Superior temporal gyrus (tissue), 1 donor: ENCODE measurements at regions not wholly inside any gene's neighbourhood (a gene's known extent, or its start where the extent isn't known, plus 50 kb on each side); places are given as distances from the start of the nearest gene placed in this dataset.

Experiments used
- DNase-seq: peaks from one replicate; pipeline ENCODE4 v3.0.0-alpha.2; 2016; ENCODE audit errors: extremely low spot score

DNA sequence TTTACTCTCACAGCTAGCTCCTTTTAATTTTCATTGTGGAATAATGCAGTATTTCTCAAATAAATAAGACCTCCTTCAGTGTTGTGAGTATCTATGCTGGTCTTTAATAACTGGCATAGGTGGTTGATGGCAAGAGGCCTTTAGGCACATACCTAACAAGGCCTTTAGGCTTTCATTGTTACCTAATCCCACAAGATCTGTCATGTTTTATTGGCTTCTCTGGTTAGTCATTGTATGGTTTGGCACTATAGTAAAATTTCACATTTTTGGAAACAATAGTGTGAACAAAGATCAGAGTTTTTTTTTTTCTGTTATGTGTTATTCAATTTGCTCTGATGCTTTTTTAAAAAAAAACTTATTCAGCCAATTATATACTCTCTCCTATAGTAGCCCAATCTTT is 89.8 kb upstream of the NEUROD1 start:
- DNase-seq, result no peak

DNA sequence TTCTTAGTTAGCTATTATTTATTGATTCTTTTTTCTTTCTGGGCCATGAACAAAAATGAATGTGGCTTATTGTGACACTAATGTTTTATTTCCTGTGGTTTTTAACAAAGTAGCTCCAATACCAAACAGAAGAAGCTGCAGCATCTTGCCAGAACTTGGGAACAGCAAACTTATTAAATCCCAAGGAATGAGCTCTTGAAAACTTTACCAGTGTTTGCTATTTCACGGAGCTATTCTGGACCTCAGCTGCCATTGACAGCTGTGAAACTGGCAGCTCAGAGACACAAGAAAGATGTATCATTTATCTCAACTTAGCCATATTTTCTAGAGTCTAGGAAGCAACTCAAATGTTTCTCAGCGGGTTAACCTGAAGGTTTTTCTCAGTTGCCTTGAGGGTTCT is 91.0 kb upstream of the NEUROD1 start:
- no peak for DNase-seq

DNA sequence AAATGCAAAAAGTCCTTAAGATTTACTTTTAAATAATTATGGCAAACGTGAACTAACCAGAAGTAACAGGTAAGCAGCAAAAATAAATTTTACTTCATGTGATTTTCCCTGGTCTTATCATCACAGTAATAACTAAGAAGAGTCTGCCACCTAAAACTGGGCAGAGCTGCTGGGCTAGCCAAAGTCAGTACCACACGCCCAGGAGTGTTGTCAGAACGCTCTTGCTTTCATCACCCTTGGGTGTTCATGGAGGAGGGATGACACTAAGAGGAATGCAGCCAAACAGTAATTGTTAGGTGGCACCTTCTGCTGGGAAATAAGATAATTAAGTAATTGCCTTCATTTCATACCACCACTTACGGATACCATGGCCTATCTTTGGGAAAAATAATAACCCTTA is 92.0 kb upstream of the NEUROD1 start:
- DNase-seq, result no peak

DNA sequence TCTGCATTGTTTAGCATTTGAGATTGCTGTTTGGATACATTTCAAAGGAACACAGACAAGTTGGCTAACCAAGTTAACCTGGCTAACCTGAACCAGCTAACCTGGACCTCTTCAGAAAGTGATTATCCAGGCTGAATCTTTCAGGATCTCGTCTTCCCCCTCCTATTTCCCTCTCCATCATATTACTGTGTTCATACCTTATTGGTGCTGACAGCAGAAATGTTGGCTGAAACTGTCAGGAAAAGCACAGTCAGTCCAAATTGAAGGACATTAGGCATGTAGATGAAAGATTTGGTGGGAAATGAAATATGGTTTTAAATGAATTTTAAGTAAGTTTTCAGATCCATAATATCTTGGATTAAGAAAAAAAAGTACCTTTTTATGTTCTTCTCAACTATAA is 92.5 kb upstream of the NEUROD1 start:
- DNase-seq, result no peak

DNA sequence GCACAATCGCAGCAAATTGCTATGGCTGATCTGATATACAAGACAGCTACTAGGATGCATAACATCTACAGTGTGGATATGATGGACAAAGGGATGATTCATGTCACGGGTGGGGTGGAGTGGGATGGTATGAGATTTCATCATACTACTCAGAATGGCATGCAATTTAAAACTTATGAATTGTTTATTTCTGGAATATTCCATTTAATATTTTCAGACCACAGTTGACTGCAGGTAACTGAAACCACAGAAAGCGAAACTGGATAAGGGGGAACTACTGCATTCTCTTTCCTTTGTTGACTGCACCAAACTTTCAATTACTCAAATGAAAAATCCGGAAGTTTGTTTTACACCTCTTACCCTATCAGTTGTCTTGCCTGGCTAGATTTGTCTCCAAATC is 94.4 kb upstream of the NEUROD1 start:
- no peak for DNase-seq

GRCh38 chr2:181776336-181776735 is 96.0 kb upstream of the NEUROD1 start:
- DNase-seq, result no peak

- DNase-seq, result no peak
Measured at GRCh38 chr2:181777734-181778133, 97.4 kb upstream of the NEUROD1 start.

DNA sequence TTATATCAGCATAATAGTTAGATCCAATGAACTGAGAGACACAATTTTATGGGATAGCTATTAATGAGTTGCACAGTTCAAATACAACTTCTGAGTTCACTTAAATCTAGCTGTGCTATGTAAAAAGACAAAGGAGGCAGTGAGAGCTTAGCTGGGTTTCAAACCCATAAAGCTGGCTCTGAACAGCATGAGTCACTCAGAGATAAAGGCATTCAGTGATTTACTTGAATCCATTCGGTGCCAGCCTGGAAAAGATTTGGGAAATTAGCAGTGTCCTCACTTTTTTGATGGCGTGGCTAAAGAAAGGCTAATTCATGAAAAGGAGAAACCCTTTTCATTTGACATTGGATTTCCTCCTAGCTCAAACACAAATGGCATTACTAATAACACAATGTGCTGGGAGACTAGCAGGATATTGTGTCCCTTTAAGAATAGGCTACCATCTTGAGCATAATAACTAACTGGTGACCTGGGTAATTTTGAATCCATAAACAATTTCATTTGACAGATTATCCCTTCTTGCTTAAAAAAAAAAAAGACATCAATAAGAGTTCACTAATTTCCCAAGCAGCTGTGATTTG is 98.4 kb upstream of the NEUROD1 start:
- no peak for DNase-seq

DNA sequence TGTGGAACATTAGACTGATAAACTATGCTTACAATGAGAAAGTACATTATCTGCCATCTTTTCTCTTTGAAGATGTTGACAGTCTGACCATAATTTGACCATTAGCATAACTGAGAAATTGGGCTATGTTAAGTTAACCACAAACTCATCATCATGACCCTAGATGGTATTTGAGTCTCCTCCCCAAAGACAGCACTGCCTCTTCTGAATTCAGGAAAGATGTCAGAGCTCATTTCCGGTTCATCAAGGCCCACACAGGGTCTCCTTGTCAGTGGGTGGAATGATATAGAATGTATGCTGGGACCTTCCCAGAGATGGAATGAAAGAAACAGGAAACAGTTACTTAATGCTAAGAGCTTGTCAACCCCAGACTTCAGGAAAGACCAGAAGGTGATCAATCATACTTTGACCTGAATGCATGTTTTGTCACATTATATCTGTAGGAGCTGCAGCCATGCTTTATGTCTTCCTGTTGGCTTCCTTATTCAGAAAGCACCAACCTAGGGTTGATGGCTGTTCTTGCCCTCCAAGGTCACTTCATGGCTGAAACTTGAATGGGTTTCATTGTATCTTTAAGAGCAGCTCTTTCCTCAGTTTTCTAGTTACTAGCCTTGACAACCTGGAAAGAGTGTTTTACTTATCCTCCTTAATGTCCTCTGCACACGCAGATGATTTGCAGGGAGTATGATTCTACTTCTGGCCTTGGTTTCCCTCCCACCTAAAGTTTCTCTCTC is 99.1 kb upstream of the NEUROD1 start:
- no peak for DNase-seq

- peak; percentile 13 for DNase-seq
Measured at GRCh38 chr2:181780047-181780651, 99.8 kb upstream of the NEUROD1 start.

- no peak for DNase-seq
Measured at GRCh38 chr2:181780657-181781056, 100.3 kb upstream of the NEUROD1 start.

DNA sequence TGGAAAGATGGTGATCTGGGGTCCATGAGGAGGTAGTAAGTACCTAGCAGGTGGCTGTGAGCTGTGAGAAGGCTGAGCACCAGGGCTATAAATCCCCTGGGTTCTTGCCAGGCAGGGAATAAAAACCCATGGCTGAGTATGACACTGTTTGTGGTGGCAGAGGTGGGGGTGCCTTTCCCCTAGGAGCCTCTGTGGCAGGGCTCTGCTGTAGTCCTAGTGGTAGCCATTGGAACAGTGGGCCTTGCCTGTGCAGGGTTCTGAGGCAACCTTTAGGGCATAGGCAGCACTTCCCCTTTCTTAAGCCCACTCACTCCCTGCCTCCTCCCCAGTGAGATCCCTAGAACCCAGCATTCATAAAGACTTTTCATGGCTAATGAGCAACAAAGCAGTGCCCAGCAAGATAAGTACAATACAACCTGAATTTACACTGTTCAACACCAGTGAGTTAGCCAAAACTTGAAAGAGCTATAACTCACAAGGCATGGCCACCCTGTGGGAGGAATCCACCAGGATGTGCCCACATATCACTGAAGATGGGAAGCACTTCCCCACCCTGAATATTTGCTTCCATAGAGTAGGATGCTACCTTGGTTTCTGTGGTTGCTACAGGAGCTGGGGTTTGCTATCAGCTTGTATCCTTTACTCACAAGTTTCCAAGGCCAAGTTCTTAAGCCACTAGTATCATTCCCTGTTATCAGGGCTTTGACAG is 100.9 kb upstream of the NEUROD1 start:
- DNase-seq, result no peak

DNA sequence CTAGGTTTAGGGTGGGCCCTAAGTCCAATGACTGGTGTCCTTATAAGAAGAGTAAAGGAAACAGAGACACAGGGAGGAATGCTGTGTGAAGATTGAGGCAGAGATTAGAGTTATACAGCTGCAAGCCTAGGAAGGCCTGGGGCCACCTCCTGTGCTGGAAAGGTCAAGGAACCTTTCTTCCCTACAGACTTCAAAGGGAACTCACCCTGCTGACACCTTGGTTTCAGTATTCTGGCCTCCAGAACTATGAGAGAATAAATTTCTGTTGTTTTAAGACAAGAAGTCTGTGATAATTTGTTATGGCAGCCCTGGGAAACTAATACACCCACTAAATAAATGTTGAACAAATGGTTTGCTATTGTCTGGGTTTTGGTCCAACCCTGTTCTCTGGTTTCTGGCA is 102.3 kb upstream of the NEUROD1 start:
- no peak for DNase-seq

DNA sequence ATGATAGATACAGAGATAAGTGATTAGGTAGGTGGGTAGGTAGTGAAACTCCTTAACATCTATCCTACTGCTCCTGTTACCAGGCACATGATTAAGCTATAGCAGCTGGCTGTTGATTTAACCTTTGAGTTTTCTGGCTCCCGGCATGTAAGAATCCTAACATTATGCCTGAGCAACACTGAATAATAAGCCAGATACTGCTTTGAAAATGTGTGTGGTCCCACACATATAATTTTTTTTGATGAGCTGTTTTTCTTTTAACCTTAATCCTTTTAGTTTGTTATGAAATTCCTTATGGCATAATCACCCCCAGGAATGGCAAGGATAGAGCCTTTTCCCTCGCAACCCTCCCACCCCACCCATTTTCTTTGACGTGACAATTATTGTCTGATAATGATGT is 104.2 kb upstream of the NEUROD1 start:
- DNase-seq, result no peak

DNA sequence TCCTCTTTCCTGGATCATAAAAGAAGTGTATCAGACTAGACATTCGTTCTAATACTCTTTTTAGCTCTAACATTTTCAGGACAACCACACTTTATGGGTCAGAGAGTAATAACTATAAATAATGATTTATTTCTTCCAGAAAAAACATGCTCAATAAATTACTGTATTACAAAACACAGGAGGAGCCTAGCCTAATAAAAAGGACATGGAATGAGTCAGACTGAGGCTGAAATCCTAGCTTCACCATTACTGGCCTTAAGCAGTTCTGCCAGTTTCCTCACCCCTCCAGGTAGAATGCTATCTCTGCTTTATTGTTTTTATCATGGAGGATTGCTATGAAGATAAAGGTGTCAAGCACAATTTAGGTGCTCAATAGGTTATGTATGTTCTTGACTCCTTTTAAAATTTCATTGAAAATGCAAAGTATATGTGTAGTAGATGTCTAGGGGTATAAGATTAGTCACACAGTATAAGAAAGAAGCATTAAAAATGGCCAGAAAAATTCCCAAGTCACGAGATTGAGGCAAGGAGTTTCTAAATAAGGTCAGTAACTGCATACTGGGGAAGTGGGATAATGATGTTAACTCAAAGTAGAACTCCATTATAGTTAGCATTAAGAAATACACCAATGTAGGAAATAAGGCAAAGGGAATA is 105.5 kb upstream of the NEUROD1 start:
- DNase-seq, result no peak

DNA sequence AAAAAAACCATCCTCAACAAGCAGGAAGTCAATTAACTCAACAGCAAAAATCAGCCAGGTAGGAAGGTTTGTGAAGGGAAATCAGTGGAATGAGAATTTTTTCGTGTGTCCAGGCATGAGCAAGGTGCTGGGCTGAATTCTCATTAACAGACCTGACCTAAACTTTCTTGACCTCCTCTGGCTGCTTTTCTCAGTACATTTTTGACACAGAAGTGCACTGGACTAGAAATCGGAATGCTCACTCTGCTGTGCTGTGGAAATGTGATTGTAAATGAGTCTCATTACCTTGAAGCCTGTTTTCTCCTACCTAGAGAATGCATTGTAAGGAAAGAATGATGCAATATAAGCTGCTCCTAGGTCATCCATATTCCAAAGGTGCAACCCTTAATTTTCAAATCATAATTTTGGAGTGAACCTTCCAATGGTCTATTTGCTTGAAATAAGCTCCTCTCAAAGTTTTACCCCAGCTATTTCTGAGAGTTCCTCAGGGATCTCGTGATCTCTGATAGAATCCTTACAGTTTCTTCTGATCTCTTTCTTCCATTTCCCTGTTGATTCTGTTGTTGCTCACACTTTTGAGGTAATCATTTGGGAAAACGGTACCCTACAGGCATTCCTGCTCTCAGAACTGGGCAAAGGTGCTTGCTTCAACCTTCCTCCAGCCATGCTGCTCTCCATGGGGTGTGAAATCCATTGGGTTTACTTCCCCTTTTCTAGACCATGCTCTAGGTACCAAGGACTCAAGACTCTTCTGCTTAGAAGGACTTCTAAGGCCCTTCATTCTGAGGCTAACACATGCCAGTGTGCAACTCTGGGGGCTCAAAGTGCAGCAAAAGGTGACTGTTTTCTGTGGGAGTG is 104.9 kb upstream of the ITPRID2 start:
- no peak for DNase-seq

- no peak for DNase-seq
Measured at GRCh38 chr2:181787310-181788048, 104.1 kb upstream of the ITPRID2 start.

GRCh38 chr2:181788897-181789555 is 102.5 kb upstream of the ITPRID2 start:
- DNase-seq, result no peak

- no peak for DNase-seq
Measured at GRCh38 chr2:181789827-181790448, 101.6 kb upstream of the ITPRID2 start.
